ENCODE measurements at regions not wholly inside any gene's neighbourhood (a gene's known extent, or its start where the extent isn't known, plus 50 kb on each side); places are given as distances from the start of the nearest gene placed in this dataset.
A peak's percentile ranks its signal among the peaks of the same experiment; 100 is the strongest.

DNA sequence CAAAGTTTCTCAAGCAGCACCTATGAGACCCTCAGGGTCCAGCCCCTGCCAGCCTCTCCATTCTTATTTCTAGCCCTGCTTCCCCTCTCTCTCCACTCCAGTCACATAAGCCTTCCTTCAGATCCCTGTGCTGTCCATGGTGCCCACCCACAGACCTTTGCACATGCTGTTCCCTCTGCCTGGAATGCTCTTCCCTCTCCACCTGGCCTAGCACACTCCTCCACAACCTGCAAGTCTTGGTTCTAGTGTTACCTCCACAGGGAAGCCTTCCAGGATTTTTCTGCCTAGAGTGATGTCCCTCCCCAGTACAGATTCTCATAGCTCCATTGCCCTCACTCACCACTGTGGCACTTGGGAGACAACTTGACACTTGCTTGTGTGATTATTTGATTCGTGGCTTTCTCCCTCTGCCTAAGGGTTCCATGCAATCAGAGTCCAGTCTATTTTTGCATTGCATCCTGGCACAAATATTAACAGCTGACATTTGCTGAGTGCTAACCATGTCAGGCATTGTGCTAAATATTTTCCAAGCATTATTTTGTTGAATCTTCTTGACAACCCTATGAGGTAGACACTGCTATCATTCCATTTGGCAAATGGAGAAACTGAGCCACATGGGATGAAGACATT is 127.3 kb downstream of the SYF2 start:
- TF ChIP-seq, protein P1, sequence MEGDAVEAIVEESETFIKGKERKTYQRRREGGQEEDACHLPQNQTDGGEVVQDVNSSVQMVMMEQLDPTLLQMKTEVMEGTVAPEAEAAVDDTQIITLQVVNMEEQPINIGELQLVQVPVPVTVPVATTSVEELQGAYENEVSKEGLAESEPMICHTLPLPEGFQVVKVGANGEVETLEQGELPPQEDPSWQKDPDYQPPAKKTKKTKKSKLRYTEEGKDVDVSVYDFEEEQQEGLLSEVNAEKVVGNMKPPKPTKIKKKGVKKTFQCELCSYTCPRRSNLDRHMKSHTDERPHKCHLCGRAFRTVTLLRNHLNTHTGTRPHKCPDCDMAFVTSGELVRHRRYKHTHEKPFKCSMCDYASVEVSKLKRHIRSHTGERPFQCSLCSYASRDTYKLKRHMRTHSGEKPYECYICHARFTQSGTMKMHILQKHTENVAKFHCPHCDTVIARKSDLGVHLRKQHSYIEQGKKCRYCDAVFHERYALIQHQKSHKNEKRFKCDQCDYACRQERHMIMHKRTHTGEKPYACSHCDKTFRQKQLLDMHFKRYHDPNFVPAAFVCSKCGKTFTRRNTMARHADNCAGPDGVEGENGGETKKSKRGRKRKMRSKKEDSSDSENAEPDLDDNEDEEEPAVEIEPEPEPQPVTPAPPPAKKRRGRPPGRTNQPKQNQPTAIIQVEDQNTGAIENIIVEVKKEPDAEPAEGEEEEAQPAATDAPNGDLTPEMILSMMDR (IDR thresholded peaks at IDR 0.05), result no peak
- intact Hi-C loops (cut with DNase I, micrococcal nuclease), result no loop called here

DNA sequence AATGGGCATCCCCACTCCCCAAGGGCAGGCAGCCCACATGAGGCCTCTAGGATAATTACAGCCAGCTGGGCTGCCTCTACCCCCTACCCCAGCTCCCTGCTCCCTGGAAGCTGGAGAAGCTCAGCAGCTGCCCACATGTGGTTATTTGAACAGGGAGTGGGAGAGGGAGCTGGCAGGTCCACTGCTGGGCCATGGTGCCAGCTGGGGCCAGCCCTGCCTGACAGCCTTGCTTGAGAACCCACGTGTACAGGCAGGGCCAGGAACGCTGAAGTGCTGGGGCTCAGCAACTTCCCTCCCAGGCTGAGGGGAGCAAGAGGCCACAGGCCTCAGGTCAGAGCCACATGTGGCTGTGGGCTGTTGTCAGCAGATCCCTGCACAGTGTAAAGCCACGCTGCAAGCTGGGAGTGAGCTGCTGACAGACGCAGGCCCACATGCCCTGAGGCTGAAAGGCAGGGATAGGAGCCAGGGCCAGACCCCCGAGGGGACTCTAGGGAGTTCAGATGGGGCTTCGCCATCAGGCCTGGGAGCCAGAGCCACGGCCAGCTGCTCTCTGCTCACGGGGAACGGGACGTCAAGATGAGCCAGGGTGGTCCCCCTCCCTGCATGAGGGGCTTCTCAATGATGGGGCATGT is 129.0 kb downstream of the SYF2 start:
- Histone ChIP-seq H3K4me1 (ENCODE audit: low read depth) (no peaks in the 10 kb centered on the region), H3K9me3 (no peaks in the 10 kb centered on the region), H3K4me3 (no peak overlapping the region), H3K36me3 (ENCODE audit: low read depth) (no peaks in the 10 kb centered on the region)
- intact Hi-C loops (cut with DNase I, micrococcal nuclease), result no loop called here
- DNase-seq, result no peak
- no peak for ATAC-seq
- TF ChIP-seq, protein P1 (IDR thresholded peaks at IDR 0.05), result no peak

More for the DNA sequence above, 127.3 kb downstream of the SYF2 start:
- no peak overlapping the region for H3K4me3 ChIP-seq
- H3K9me3 ChIP-seq, result peaks cover 6% of the 10 kb centered on the region
- H3K36me3 ChIP-seq (ENCODE audit: low read depth), result no peaks in the 10 kb centered on the region
- H3K4me1 ChIP-seq (ENCODE audit: low read depth), result no peaks in the 10 kb centered on the region
- DNase-seq (no peak), ATAC-seq (no peak)

DNA sequence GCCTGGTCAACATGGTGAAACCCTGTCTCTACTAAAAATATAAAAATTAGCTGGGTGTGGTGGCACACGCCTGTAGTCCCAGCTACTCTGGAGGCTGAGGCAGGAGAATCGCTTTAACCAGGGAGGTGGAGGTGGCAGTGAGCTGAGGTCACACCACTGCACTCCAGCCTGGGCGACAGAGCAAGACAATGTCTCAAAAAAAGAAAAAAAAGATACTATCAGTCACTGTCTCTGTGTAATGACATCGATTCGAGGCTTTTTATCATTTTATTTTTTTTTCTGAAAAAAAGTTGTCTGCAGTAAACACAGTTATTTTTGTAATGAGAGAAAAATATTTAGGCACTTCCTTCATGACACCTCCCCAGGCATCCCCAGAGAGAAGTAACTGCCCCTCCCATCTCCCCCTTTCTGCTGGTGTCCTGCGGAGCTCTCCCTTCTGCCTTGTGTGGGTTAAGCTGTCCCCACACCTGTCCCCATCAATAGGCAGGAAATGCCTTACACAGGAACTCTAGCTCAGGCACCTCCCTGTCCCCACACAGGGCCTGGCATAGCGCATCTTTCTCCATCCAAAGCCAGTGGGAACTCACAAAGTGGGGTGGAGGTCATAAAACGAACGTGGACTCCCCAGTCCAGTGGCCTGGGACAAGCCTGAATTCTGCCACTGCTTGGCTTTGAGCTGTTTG is 132.0 kb downstream of the SYF2 start:
- Histone ChIP-seq H3K4me1 (ENCODE audit: low read depth) (no peaks in the 10 kb centered on the region), H3K4me3 (no peak overlapping the region), H3K9me3 (no peaks in the 10 kb centered on the region), H3K36me3 (ENCODE audit: low read depth) (no peaks in the 10 kb centered on the region)
- DNase-seq (no peak), ATAC-seq (no peak)
- TF ChIP-seq, protein P1 (IDR thresholded peaks at IDR 0.05), result no peak
- intact Hi-C loops (cut with DNase I, micrococcal nuclease), result no loop called here

DNA sequence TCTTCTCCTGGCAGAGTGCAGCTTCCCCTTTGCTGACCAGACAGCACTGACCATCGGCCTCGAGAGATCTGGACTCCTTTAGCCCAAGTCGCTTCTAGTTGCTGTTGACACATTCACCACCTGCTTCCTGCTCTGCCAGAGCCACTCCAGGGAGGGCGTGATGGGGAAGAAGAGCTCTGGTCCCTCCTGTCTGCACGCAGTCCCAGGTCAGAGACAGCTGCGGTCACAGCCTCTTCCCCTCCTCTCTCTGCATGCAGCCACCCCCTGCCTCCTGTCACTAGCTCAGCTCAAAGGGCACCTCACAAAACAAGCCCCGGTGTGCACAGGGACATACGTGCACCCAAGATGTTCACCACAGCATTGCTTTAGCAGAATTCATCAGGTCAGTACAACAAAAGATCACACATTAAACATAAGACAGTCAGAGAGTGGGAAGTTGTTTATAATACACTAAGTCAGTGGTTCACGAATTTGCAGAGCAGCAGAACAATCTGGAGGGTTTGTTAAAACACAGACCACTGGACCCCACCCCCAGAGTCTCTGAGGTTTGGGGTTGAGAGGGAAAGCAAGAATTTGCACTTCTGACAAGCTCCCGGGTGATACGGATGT is 132.9 kb downstream of the SYF2 start:
- DNase-seq (peak in 2 of 3 donors; percentile 22 to 62), ATAC-seq (peak; percentile 45)
- intact Hi-C loops (cut with DNase I, micrococcal nuclease), result no loop called here
- no peak overlapping the region for H3K4me3 ChIP-seq
- no peaks in the 10 kb centered on the region for H3K9me3 ChIP-seq
- H3K4me1 ChIP-seq (ENCODE audit: low read depth), result no peaks in the 10 kb centered on the region
- TF ChIP-seq, protein P1 (IDR thresholded peaks at IDR 0.05), result no peak
- no peaks in the 10 kb centered on the region for H3K36me3 ChIP-seq (ENCODE audit: low read depth)

DNA sequence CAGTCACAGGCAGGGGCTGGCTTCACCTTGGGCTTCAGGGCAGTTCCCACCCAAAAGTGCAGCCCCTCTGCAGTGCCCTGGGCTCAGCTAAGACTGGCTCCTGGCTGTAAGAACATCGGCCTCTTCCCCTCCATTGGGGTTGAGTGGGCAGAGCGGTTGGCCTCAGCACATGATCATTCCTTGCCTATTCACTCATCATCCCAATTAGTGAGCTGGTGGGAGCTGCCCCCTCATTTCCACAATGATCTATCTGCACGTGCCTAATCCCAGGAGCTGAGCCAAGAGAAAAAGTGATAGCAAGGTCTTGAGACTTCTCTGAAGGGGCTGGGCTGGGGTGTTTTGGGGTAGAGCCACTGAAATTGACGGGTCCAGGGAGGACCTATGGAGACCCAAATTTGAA is 133.6 kb downstream of the SYF2 start:
- ATAC-seq (no peak), DNase-seq (no peak)
- Histone ChIP-seq H3K4me1 (ENCODE audit: low read depth) (no peaks in the 10 kb centered on the region), H3K36me3 (ENCODE audit: low read depth) (no peaks in the 10 kb centered on the region), H3K4me3 (no peak overlapping the region), H3K9me3 (no peaks in the 10 kb centered on the region)
- TF ChIP-seq, protein P1 (IDR thresholded peaks at IDR 0.05), result no peak
- intact Hi-C loops (cut with DNase I, micrococcal nuclease), result no loop called here

All from mucosa of descending colon (tissue), 3 donors.